ENCODE measurements at regions not wholly inside any gene's neighbourhood (a gene's known extent, or its start where the extent isn't known, plus 50 kb on each side); places are given as distances from the start of the nearest gene placed in this dataset.

DNA sequence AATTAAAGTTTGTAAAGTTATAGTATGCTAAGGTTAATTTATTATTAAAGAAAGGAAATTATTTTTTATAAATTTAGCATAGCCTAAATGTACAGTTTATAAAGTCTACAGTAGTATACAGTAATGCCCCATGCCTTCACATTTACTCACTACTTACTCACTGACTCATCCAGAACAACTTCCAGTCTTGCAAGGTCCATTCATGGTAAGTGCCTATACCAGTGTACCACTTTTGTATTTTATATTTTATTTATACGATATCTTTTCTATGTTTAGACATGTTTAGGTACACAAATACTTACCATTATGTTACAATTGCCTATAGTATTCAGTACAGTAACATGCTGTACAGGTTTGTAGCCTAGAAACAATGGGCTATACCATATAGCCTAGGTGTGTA, 95.1 kb upstream of the GRIN2B start:
- peaks cover 0 to 5% of the 10 kb centered on the region in 2 experiments; a peak in 2 of 5 replicates for H3K9me3 Mint-ChIP-seq
- no peak overlapping the region for H3K4me3 Mint-ChIP-seq
- no peak overlapping the region for H3K27ac Mint-ChIP-seq
- Histone ChIP-seq H3K79me2 (ENCODE audit: insufficient read depth, low read length) (no peaks in the 10 kb centered on the region), H4K5ac (ENCODE audit: insufficient read length, low read depth, low read length) (no peak overlapping the region), H3K4me1 (ENCODE audit: insufficient read depth, low read length) (no peaks in the 10 kb centered on the region), H3K27ac (ENCODE audit: insufficient read length, low read depth, low read length) (no peak overlapping the region), H2BK15ac (ENCODE audit: low read depth, low read length) (no peak overlapping the region), H4K8ac (replicated peaks; ENCODE audit: insufficient read length, low read depth, low read length) (no peak overlapping the region), H3K4me2 (ENCODE audit: insufficient read depth, insufficient read length, low read length) (no peak overlapping the region), H3K23me2 (ENCODE audit: insufficient read length, low read depth, low read length, poor library complexity, severe bottlenecking) (no peaks in the 10 kb centered on the region), H3K23ac (ENCODE audit: insufficient read length, low read depth, low read length) (no peak overlapping the region), H4K20me1 (ENCODE audit: control insufficient read depth, insufficient read depth, insufficient read length) (no peaks in the 10 kb centered on the region), H4K91ac (ENCODE audit: insufficient read length, low read depth, low read length) (no peak overlapping the region), H2BK20ac (ENCODE audit: low read depth, low read length, poor library complexity, severe bottlenecking) (no peak overlapping the region), H3T11ph (ENCODE audit: low read length) (no peak overlapping the region), H3K4ac (ENCODE audit: low read depth, low read length) (no peak overlapping the region), H2AK5ac (ENCODE audit: insufficient read length, low read length) (no peak overlapping the region), H3K79me1 (ENCODE audit: insufficient read depth, low read depth, low read length, poor library complexity, severe bottlenecking) (no peaks in the 10 kb centered on the region), H2AFZ (ENCODE audit: low read length) (no peak overlapping the region), H3K18ac (ENCODE audit: insufficient read length, low read depth, low read length) (no peak overlapping the region), H3K9me3 (ENCODE audit: control insufficient read depth, low read depth, low read length) (no peaks in the 10 kb centered on the region), H3K56ac (ENCODE audit: insufficient read length, low read depth, low read length) (no peak overlapping the region), H2BK5ac (ENCODE audit: insufficient read length, low read length) (no peak overlapping the region), H2BK120ac (ENCODE audit: low read depth, low read length, poor library complexity, severe bottlenecking) (no peak overlapping the region), H3K9ac (ENCODE audit: extremely low read depth, insufficient read length, low read length) (no peak overlapping the region), H3K14ac (ENCODE audit: insufficient read depth, low read length) (no peak overlapping the region), H2BK12ac (ENCODE audit: insufficient read length, low read depth, low read length) (no peak overlapping the region), H3K27me3 (ENCODE audit: insufficient read depth, low read length) (no peaks in the 10 kb centered on the region)
- peaks cover 0 to 3% of the 10 kb centered on the region in 2 experiments; a peak in 1 of 4 replicates for H3K4me1 Mint-ChIP-seq
- H3K36me3 Mint-ChIP-seq (ENCODE audit: insufficient read depth in 1 of 3, low read depth in 3 of 3): no peaks in the 10 kb centered on the region
- TF ChIP-seq, protein P1, sequence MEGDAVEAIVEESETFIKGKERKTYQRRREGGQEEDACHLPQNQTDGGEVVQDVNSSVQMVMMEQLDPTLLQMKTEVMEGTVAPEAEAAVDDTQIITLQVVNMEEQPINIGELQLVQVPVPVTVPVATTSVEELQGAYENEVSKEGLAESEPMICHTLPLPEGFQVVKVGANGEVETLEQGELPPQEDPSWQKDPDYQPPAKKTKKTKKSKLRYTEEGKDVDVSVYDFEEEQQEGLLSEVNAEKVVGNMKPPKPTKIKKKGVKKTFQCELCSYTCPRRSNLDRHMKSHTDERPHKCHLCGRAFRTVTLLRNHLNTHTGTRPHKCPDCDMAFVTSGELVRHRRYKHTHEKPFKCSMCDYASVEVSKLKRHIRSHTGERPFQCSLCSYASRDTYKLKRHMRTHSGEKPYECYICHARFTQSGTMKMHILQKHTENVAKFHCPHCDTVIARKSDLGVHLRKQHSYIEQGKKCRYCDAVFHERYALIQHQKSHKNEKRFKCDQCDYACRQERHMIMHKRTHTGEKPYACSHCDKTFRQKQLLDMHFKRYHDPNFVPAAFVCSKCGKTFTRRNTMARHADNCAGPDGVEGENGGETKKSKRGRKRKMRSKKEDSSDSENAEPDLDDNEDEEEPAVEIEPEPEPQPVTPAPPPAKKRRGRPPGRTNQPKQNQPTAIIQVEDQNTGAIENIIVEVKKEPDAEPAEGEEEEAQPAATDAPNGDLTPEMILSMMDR (conservative IDR thresholded peaks at IDR 0.05): no peak
- no CpG with 5 or more reads among the region's 1 CpG for WGBS (ENCODE audit: extremely low coverage, insufficient read length, low lambda C conversion rate)
- H3K27me3 Mint-ChIP-seq (ENCODE audit: low read depth): no peaks in the 10 kb centered on the region
- no peak for DNase-seq
